ENCODE measurements at regions not wholly inside any gene's neighbourhood (a gene's known extent, or its start where the extent isn't known, plus 50 kb on each side); places are given as distances from the start of the nearest gene placed in this dataset.

DNA sequence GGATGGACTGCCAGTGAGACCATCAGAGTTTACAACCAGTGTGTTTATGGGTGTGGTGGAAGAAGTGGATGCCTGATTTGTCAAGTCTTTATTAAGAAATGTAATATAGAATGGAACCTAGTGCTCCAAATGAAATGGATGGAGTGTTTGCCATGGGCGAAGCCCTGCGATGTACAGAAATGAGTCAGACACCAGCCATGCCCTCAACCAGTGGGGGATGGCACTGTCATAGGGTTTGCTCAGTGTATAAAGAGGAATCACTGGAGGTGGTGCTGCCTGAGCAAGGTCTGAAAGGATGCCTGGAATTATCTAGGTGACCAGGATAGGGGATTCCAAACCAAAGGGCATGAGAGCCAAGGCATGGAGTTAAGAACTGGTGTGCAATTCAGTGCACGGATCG is 120.9 kb upstream of the MTNR1B start:
- TF ChIP-seq TAF1 (IDR thresholded peaks at IDR 0.05; ENCODE audit: low read depth): no peak
- TF ChIP-seq EP300 (IDR thresholded peaks at IDR 0.05; ENCODE audit: borderline replicate concordance): no peak
- TF ChIP-seq, protein P1, sequence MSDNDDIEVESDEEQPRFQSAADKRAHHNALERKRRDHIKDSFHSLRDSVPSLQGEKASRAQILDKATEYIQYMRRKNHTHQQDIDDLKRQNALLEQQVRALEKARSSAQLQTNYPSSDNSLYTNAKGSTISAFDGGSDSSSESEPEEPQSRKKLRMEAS (IDR thresholded peaks at IDR 0.05): no peak
- TF ChIP-seq YY1 (IDR thresholded peaks at IDR 0.05; ENCODE audit: low read depth): no peak
- TF ChIP-seq, protein P2, sequence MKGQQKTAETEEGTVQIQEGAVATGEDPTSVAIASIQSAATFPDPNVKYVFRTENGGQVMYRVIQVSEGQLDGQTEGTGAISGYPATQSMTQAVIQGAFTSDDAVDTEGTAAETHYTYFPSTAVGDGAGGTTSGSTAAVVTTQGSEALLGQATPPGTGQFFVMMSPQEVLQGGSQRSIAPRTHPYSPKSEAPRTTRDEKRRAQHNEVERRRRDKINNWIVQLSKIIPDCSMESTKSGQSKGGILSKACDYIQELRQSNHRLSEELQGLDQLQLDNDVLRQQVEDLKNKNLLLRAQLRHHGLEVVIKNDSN (IDR thresholded peaks at IDR 0.05): no peak
- TF ChIP-seq RAD21 (IDR thresholded peaks at IDR 0.05; ENCODE audit: low read depth): no peak
